NCI-H526 treated with DMSO at 0.1 percent for 48 hours (cell line): ENCODE measurements at regions not wholly inside any gene's neighbourhood (a gene's known extent, or its start where the extent isn't known, plus 50 kb on each side); places are given as distances from the start of the nearest gene placed in this dataset.
A peak's percentile ranks its signal among the peaks of the same experiment; 100 is the strongest.

Experiments used
- DNase-seq: peaks from one replicate; lab custom pipeline; 2025; lab: John Stamatoyannopoulos, UW

- no peak for DNase-seq
These were observed 139.2 kb downstream of the LINC00632 start for GRCh38 chrX:140848800-140849199.

DNA sequence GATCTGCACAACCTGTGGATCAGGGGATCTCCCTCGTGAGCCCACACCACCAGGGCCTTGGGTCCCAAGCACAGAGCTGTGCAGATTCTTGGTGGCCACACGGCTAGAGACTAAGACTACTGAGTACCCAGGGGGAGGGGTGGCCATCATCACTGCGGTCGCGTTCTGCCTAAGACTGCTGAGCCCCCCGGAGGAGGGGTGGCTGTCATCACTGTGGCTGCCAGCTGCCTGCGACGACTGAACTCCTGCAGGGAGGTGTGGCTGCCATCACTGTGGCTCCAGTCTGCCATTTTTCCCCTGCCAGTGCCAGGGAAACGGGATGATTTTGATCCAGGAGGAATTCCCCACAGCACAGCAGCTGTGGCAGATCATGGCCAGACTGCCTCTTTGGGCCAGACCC, 141.7 kb upstream of the SPANXB1 start:
- DNase-seq: no peak

GRCh38 chrX:140866446-140866845, 135.9 kb upstream of the SPANXB1 start:
- DNase-seq: no peak

- DNase-seq: no peak
These were observed 89.8 kb upstream of the SPANXB1 start for GRCh38 chrX:140912606-140913005.

DNA sequence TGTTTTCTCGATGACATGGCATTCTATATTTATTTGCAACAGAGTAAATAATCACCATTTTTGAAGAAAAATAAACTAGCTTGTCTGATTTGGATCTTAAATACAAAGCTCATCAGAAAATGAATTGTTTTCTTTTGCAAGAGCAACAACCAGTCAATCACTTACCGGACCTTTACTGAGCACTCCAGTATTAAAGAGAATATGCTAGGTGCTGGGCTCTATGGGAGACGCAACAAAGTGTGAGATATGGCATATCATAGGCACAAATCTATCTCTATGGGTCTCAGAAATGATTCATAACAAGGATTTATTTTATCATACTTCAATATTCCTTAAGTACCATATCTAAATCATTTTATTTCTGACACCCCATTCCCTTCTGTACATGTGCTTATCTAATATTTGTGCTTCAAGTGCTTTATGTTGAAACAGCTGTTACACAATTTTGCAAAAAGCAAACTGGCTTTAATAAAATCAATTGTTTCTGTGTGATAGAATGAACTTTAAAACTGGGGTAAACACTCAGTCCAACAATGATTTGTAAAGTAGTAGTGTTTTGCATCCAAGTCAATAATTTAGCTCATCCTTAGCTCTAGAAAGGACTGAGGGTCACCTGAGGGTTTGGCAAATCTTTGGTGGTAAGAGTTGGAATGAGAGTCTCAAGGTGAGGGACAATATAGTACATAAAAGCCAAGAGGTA, 88.4 kb upstream of the SPANXB1 start:
- DNase-seq: no peak

- DNase-seq: no peak
These were observed 85.5 kb upstream of the SPANXB1 start for GRCh38 chrX:140916872-140917271.

DNA sequence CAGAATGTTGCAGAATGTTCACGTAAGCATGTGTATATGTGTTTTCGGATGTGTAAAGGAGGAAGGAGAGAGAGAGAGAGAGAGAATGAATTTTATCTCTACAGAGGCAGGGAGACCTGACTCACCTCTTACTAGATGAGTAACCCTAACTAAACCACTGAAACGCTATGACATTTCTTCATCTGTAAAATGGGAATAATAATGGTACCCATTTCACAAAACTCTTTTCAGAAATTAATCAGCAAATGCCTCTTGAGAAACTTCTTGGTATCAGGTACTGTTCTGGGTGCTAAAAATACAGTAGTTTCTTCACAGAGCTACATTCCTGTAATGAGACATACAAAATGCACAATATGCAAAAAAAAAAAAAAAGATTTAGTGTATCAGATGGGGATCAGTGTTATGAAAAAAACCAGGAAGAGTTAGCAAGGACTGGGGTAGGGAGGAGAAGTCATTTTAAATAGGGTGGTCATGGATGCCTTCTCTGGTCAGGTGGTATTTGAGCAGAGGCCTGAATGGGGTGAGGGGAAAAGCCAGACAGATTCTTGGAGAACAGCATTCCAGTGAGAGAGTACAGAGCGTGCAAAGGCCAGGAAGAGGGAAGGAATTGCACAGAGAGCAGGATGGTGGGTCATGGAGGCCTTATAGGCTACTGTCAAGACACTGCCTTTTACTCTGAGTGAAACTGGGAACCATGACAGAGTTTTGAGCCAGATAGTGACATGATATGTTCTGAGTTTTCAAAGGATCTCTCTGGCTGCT, 84.9 kb upstream of the SPANXB1 start:
- no peak for DNase-seq

GRCh38 chrX:140918398-140919038, 83.9 kb upstream of the SPANXB1 start:
- DNase-seq: peak; percentile 0

- no peak for DNase-seq
These were observed 82.0 kb upstream of the SPANXB1 start for GRCh38 chrX:140920416-140920815.

DNA sequence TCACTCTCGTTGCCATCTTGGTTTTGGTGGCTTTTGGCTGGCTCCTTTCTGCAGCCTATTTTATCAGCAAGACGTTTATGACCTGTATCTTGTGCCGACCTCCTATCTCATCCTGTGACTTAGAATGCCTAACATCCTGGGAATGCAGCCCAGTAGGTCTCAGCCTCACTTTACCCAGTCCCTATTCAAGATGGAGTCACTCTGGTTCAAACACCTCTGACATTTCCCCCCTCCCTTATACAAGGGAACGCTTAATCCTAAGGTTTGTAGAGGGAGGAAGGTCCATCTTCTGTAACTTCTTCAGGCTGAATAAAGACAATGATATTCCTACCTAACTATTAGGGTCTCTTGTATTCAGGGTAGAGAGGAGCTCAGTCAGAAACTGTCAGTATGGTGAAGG, 79.3 kb upstream of the SPANXB1 start:
- no peak for DNase-seq

DNA sequence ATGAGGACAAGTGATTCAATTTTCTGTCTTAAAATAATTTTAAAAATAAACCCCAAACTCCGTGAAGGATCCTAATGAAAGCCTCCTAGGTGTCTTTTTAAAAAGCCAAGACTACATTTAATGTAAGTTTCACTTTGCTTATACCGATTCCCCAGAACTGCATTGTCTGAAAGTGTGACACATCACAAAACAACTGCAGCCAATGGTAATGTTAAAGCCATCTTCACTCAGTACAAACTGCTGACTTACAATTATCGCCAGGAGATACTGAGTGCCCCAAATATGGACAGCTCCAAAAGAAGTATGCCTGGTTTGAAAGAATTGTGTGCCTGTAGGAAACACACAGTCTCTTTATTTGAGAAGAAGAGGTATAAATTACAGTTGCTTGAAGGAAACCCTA, 73.7 kb upstream of the SPANXB1 start:
- no peak for DNase-seq

DNA sequence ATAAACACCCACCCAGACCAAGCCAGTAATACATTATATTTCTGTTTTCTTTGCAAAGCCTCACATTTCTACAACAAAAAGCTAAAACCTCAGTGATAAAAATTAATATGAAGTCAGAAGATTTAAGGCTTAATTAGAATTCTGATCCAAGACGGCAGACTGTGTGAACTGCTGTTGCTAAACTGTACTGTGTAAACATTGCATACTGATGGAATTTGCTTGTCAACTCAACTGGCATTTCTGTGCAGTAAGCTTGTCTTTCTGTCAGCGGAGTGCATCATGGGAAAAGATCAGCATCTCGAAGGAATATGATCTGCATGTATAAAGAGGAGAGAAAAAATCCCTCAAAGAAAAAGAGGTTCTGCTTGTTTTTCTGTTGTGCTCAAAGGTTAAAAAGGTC, 69.4 kb upstream of the SPANXB1 start:
- no peak for DNase-seq

GRCh38 chrX:140933874-140934655, 68.3 kb upstream of the SPANXB1 start:
- DNase-seq: no peak

DNA sequence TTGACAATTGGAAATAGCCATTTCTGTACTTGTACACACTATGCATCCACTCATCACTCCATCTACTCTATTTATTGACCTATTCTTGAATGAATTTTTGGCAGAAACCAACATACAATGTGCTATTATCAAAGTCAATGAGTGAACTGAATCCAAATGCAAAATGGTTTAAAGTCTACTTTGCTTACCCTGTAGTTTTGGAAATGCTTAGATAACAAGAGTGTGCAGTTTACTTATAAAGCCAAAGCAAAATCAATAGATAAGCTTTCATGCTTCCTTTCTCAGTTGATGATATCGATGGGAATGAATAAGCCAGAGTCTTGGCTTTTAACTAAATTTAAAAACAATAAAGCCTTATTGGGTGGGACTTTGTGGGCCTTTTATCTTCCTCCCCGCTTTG, 58.9 kb upstream of the SPANXB1 start:
- no peak for DNase-seq

DNA sequence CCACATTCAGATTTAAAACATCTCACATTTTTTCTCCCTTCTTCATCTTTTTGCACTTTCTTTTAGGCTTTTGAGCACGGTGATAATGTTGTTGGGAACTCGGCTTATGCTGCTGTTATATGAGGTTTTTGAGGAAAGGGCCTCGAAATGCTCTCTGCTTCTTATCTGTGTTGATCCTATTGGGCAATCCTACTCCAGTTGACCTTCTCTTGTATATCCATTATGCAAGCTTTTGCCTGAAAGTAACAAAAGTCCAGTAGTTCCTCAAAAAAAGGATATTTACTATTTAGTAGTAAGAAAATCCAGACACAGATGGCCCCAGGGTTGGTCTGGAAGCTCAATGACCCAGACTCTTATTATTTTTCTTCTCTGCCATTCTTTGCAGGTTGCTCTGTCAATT, 57.7 kb upstream of the SPANXB1 start:
- no peak for DNase-seq

DNA sequence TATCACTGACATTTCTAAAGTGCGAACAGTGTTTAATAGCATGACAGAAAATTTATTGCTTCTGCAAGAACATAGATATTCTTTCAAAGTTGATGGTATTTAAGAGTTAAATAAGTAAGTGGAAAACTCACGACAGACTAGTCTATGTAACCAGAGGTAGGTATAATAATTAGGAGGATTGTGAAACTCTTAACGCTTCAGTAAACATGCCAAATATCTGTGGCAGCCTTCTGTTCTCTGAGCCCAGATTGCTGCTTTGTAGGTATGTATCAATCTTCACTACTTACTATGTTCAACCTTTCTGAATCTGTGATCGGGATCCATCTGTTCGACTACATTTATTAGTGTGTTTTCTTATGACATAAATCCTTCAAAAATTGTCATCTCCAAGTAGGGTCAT, 53.6 kb upstream of the SPANXB1 start:
- no peak for DNase-seq

- DNase-seq: no peak
These were observed 53.2 kb upstream of the SPANXB1 start for GRCh38 chrX:140949233-140949632.
